ENCODE measurements at regions not wholly inside any gene's neighbourhood (a gene's known extent, or its start where the extent isn't known, plus 50 kb on each side); places are given as distances from the start of the nearest gene placed in this dataset.
A peak's percentile ranks its signal among the peaks of the same experiment; 100 is the strongest.

DNA sequence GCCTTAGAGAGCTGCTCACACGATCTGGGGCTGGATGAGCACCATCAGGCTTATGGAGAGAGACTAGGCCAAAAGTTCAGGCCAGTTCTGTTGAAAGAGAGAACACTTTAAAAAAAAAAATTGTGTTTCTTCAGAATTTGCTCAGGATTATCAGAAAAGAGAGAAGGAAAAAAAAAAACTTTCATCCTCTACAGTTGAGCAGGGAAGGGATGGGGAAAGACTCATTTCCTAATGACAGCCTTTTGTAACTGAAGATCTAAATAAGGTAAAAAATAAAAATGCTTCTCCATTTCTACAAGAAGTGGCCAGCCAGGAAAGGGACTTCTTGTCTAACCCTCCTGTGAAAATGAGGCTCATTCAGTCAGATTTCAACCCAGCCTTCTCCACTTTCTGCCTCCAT lies 134.8 kb downstream of the LY86 start:
- Histone ChIP-seq H3K9ac (ENCODE audit: low read length) (no peak overlapping the region), H2BK120ac (ENCODE audit: low read depth, low read length) (no peak overlapping the region), H2BK15ac (replicated peaks; ENCODE audit: low read depth) (no peak overlapping the region), H3K4me3 (ENCODE audit: low read length) (no peak overlapping the region), H3K79me2 (ENCODE audit: control insufficient read depth, insufficient read depth, low read length) (no peaks in the 10 kb centered on the region), H3K27ac (ENCODE audit: low read depth, low read length) (no peak overlapping the region), H2BK5ac (ENCODE audit: low read length) (no peak overlapping the region), H3K18ac (ENCODE audit: low read length) (peak overlapping the region; percentile 19), H3K36me3 (ENCODE audit: control insufficient read depth, insufficient read depth, low read length) (no peaks in the 10 kb centered on the region), H3K23ac (ENCODE audit: low read length) (no peak overlapping the region), H4K8ac (ENCODE audit: low read depth, low read length) (no peak overlapping the region), H2AK5ac (ENCODE audit: low read length) (no peak overlapping the region), H3K4me1 (ENCODE audit: control insufficient read depth, low read depth, low read length) (peaks cover 22% of the 10 kb centered on the region), H3K4me2 (ENCODE audit: low read length) (no peak overlapping the region), H3K27me3 (ENCODE audit: insufficient read depth, low read length, poor library complexity) (no peaks in the 10 kb centered on the region), H3K79me1 (ENCODE audit: low read length) (no peaks in the 10 kb centered on the region), H3K4ac (ENCODE audit: low read depth, low read length) (peak overlapping the region; percentile 48), H3K56ac (ENCODE audit: low read length) (peak overlapping the region; percentile 69), H4K5ac (ENCODE audit: low read length) (no peak overlapping the region)
- no CpG with 5 or more reads among the region's 1 CpG for WGBS (ENCODE audit: extremely low coverage, insufficient coverage, low lambda C conversion rate)
- no peak for DNase-seq

- H3K4me3 ChIP-seq (ENCODE audit: low read length): no peak overlapping the region
- H4K5ac ChIP-seq (ENCODE audit: low read length): peak overlapping the region; percentile 84
- no peak overlapping the region for H2BK5ac ChIP-seq (ENCODE audit: low read length)
- no peak overlapping the region for H2BK15ac ChIP-seq (replicated peaks; ENCODE audit: low read depth)
- peak; percentile 77 for DNase-seq
- no peaks in the 10 kb centered on the region for H3K27me3 ChIP-seq (ENCODE audit: insufficient read depth, low read length, poor library complexity)
- peak overlapping the region; percentile 69 for H3K56ac ChIP-seq (ENCODE audit: low read length)
- peak overlapping the region; percentile 4 for H3K9ac ChIP-seq (ENCODE audit: low read length)
- H3K36me3 ChIP-seq (ENCODE audit: control insufficient read depth, insufficient read depth, low read length): no peaks in the 10 kb centered on the region
- peak overlapping the region; percentile 57 for H3K23ac ChIP-seq (ENCODE audit: low read length)
- no peak overlapping the region for H2AK5ac ChIP-seq (ENCODE audit: low read length)
- no peak overlapping the region for H3K4ac ChIP-seq (ENCODE audit: low read depth, low read length)
- H4K8ac ChIP-seq (ENCODE audit: low read depth, low read length): no peak overlapping the region
- H3K18ac ChIP-seq (ENCODE audit: low read length): peak overlapping the region; percentile 75
- WGBS (ENCODE audit: extremely low coverage, insufficient coverage, low lambda C conversion rate): no CpG with 5 or more reads among the region's 16 CpGs
- peak overlapping the region; percentile 15 for H2BK120ac ChIP-seq (ENCODE audit: low read depth, low read length)
- H3K27ac ChIP-seq (ENCODE audit: low read depth, low read length): peak overlapping the region; percentile 0
- H3K4me1 ChIP-seq (ENCODE audit: control insufficient read depth, low read depth, low read length): peaks cover 22% of the 10 kb centered on the region
- no peaks in the 10 kb centered on the region for H3K79me1 ChIP-seq (ENCODE audit: low read length)
- no peak overlapping the region for H3K4me2 ChIP-seq (ENCODE audit: low read length)
- no peaks in the 10 kb centered on the region for H3K79me2 ChIP-seq (ENCODE audit: control insufficient read depth, insufficient read depth, low read length)
Measured at GRCh38 chr6:6723921-6724538, 135.5 kb downstream of the LY86 start.

GRCh38 chr6:6724539-6725467 lies 136.3 kb downstream of the LY86 start:
- Histone ChIP-seq H2BK5ac (ENCODE audit: low read length) (no peak overlapping the region), H4K5ac (ENCODE audit: low read length) (no peak overlapping the region), H3K23ac (ENCODE audit: low read length) (no peak overlapping the region), H2BK15ac (replicated peaks; ENCODE audit: low read depth) (no peak overlapping the region), H3K27ac (ENCODE audit: low read depth, low read length) (peak overlapping the region; percentile 0), H3K4me3 (ENCODE audit: low read length) (no peak overlapping the region), H3K18ac (ENCODE audit: low read length) (peak overlapping the region; percentile 75), H3K36me3 (ENCODE audit: control insufficient read depth, insufficient read depth, low read length) (no peaks in the 10 kb centered on the region), H3K4me1 (ENCODE audit: control insufficient read depth, low read depth, low read length) (peaks cover 22% of the 10 kb centered on the region), H3K4ac (ENCODE audit: low read depth, low read length) (peak overlapping the region; percentile 29), H3K4me2 (ENCODE audit: low read length) (peak overlapping the region; percentile 16), H3K79me2 (ENCODE audit: control insufficient read depth, insufficient read depth, low read length) (no peaks in the 10 kb centered on the region), H3K9ac (ENCODE audit: low read length) (peak overlapping the region; percentile 59), H3K27me3 (ENCODE audit: insufficient read depth, low read length, poor library complexity) (no peaks in the 10 kb centered on the region), H2BK120ac (ENCODE audit: low read depth, low read length) (peak overlapping the region; percentile 17), H2AK5ac (ENCODE audit: low read length) (no peak overlapping the region), H4K8ac (ENCODE audit: low read depth, low read length) (no peak overlapping the region), H3K79me1 (ENCODE audit: low read length) (no peaks in the 10 kb centered on the region), H3K56ac (ENCODE audit: low read length) (peak overlapping the region; percentile 81)
- DNase-seq: peak; percentile 89
- WGBS (ENCODE audit: extremely low coverage, insufficient coverage, low lambda C conversion rate): no CpG with 5 or more reads among the region's 40 CpGs

- no CpG with 5 or more reads among the region's 15 CpGs for WGBS (ENCODE audit: extremely low coverage, insufficient coverage, low lambda C conversion rate)
- no peak overlapping the region for H3K18ac ChIP-seq (ENCODE audit: low read length)
- no peaks in the 10 kb centered on the region for H3K79me2 ChIP-seq (ENCODE audit: control insufficient read depth, insufficient read depth, low read length)
- DNase-seq: no peak
- no peaks in the 10 kb centered on the region for H3K79me1 ChIP-seq (ENCODE audit: low read length)
- H2AK5ac ChIP-seq (ENCODE audit: low read length): no peak overlapping the region
- no peak overlapping the region for H3K9ac ChIP-seq (ENCODE audit: low read length)
- H3K56ac ChIP-seq (ENCODE audit: low read length): peak overlapping the region; percentile 81
- H3K4me1 ChIP-seq (ENCODE audit: control insufficient read depth, low read depth, low read length): peaks cover 22% of the 10 kb centered on the region
- no peak overlapping the region for H2BK5ac ChIP-seq (ENCODE audit: low read length)
- H3K4ac ChIP-seq (ENCODE audit: low read depth, low read length): no peak overlapping the region
- no peak overlapping the region for H4K5ac ChIP-seq (ENCODE audit: low read length)
- H3K4me3 ChIP-seq (ENCODE audit: low read length): no peak overlapping the region
- no peak overlapping the region for H2BK15ac ChIP-seq (replicated peaks; ENCODE audit: low read depth)
- H4K8ac ChIP-seq (ENCODE audit: low read depth, low read length): no peak overlapping the region
- H3K36me3 ChIP-seq (ENCODE audit: control insufficient read depth, insufficient read depth, low read length): no peaks in the 10 kb centered on the region
- H3K4me2 ChIP-seq (ENCODE audit: low read length): no peak overlapping the region
- H3K27ac ChIP-seq (ENCODE audit: low read depth, low read length): no peak overlapping the region
- H3K27me3 ChIP-seq (ENCODE audit: insufficient read depth, low read length, poor library complexity): no peaks in the 10 kb centered on the region
- H3K23ac ChIP-seq (ENCODE audit: low read length): no peak overlapping the region
- H2BK120ac ChIP-seq (ENCODE audit: low read depth, low read length): no peak overlapping the region
Measured at GRCh38 chr6:6725468-6726209, 137.1 kb downstream of the LY86 start.

GRCh38 chr6:6728169-6728941 lies 139.8 kb downstream of the LY86 start:
- DNase-seq: peak; percentile 52
- Histone ChIP-seq H3K4me1 (ENCODE audit: control insufficient read depth, low read depth, low read length) (peaks cover 22% of the 10 kb centered on the region), H3K4ac (ENCODE audit: low read depth, low read length) (no peak overlapping the region), H2BK15ac (replicated peaks; ENCODE audit: low read depth) (no peak overlapping the region), H3K56ac (ENCODE audit: low read length) (peak overlapping the region; percentile 22), H3K79me1 (ENCODE audit: low read length) (no peaks in the 10 kb centered on the region), H3K18ac (ENCODE audit: low read length) (no peak overlapping the region), H3K4me3 (ENCODE audit: low read length) (no peak overlapping the region), H2BK5ac (ENCODE audit: low read length) (no peak overlapping the region), H3K9ac (ENCODE audit: low read length) (no peak overlapping the region), H3K23ac (ENCODE audit: low read length) (no peak overlapping the region), H2AK5ac (ENCODE audit: low read length) (no peak overlapping the region), H4K8ac (ENCODE audit: low read depth, low read length) (no peak overlapping the region), H4K5ac (ENCODE audit: low read length) (no peak overlapping the region), H3K36me3 (ENCODE audit: control insufficient read depth, insufficient read depth, low read length) (no peaks in the 10 kb centered on the region), H3K79me2 (ENCODE audit: control insufficient read depth, insufficient read depth, low read length) (no peaks in the 10 kb centered on the region), H3K27me3 (ENCODE audit: insufficient read depth, low read length, poor library complexity) (no peaks in the 10 kb centered on the region), H2BK120ac (ENCODE audit: low read depth, low read length) (no peak overlapping the region), H3K27ac (ENCODE audit: low read depth, low read length) (no peak overlapping the region), H3K4me2 (ENCODE audit: low read length) (no peak overlapping the region)
- WGBS (ENCODE audit: extremely low coverage, insufficient coverage, low lambda C conversion rate): no CpG with 5 or more reads among the region's 9 CpGs

Measured in mesendoderm (in vitro differentiated cells).